Upper lobe of left lung (tissue), 6 donors: ENCODE measurements at regions not wholly inside any gene's neighbourhood (a gene's known extent, or its start where the extent isn't known, plus 50 kb on each side); places are given as distances from the start of the nearest gene placed in this dataset.

Experiments used
- ATAC-seq, 2 donors: fragments of 200-7000 bp; cut with Tn5 transposase; one replicate each; pipeline ENCODE4 v1.9.1; 2022; ENCODE audit warnings: mild to moderate bottlenecking in 2 of 2, moderate library complexity in 2 of 2; ENCODE audit not compliant: low FRiP score in 2 of 2
- DNase-seq, 2 donors: peaks; one replicate each; pipeline ENCODE4 v3.0.0-alpha.2; 2019 to 2020
- H3K27ac ChIP-seq, 4 donors: fragments of 200-600 bp; sonication (generic); one replicate each; pipeline ENCODE4 v1.5.1; 2016 to 2019
- H3K27me3 ChIP-seq, 4 donors: fragments of 200-600 bp; sonication (generic); one replicate each; pipeline ENCODE4 v1.5.1; 2017 to 2019
- H3K36me3 ChIP-seq, 4 donors: fragments of 200-600 bp; sonication (generic); one replicate each; pipeline ENCODE4 v1.5.1; 2016 to 2019
- H3K4me1 ChIP-seq, 4 donors: fragments of 200-600 bp; sonication (generic); one replicate each; pipeline ENCODE4 v1.5.1; 2018 to 2019
- H3K4me3 ChIP-seq, 4 donors: fragments of 200-600 bp; sonication (generic); one replicate each; pipeline ENCODE4 v1.5.1; 2017 to 2019; ENCODE audit warnings: mild to moderate bottlenecking in 2 of 4, moderate library complexity in 1 of 4
- H3K9me3 ChIP-seq, 4 donors: fragments of 200-600 bp; sonication (generic); one replicate each; pipeline ENCODE4 v1.5.1; 2018 to 2019
- CTCF ChIP-seq, 6 experiments: fragments of 450-650 bp in 4 of 6; fragments of 200-600 bp in 2 of 6; sonication (generic) in 2 of 6; IDR thresholded peaks; one replicate each; pipeline ENCODE4 v1.5.1; 2016 to 2019; ENCODE audit warnings: antibody characterized with exemption in 6 of 6
- EP300 ChIP-seq, 4 donors: sonication (generic); formaldehyde crosslinking; IDR thresholded peaks; one replicate each; pipeline ENCODE4 v1.5.1; 2017; ENCODE audit warnings: antibody characterized with exemption in 4 of 4, control low read depth in 2 of 4
- POLR2A ChIP-seq, 4 donors: fragments of 450-650 bp; IDR thresholded peaks; one replicate each; pipeline ENCODE4 v1.5.1; 2016 to 2017; ENCODE audit warnings: antibody characterized with exemption in 4 of 4, mild to moderate bottlenecking in 2 of 4
- POLR2AphosphoS5 ChIP-seq, 2 donors: sonication (generic); formaldehyde crosslinking; IDR thresholded peaks; one replicate each; pipeline ENCODE4 v1.5.1; 2017; ENCODE audit warnings: antibody characterized with exemption in 2 of 2
- WGBS, 2 donors: methylation state at CpG; one replicate each; pipeline ENCODE4 v1.1.5; 2017 to 2018; 5-methylcytosine and 5-hydroxymethylcytosine counted together
- donor health status: DM: no; HTN: no; CAD: no; lungs with moderate emphysema.
- donor health status: DM: no; HTN: yes; CAD: no; lungs with severe emphysema.

- DNase-seq, result no peak
- Histone ChIP-seq H3K27ac (no peak overlapping the region), H3K36me3 (no peaks in the 10 kb centered on the region), H3K4me1 (no peaks in the 10 kb centered on the region), H3K27me3 (no peaks in the 10 kb centered on the region), H3K4me3 (no peak overlapping the region), H3K9me3 (peaks cover 0 to 19% (median 7%) of the 10 kb centered on the region in 4 donors)
- no peak for ATAC-seq
- 59 to 61% methylated on average over 2 of the region's 2 CpGs for WGBS, 2 donors
- TF ChIP-seq POLR2A (IDR thresholded peaks at IDR 0.05), result no peak
- TF ChIP-seq EP300 (IDR thresholded peaks at IDR 0.05), result no peak
- no peak for TF ChIP-seq POLR2AphosphoS5 (IDR thresholded peaks at IDR 0.05)
- TF ChIP-seq CTCF (IDR thresholded peaks at IDR 0.05), result no peak
These were observed 454.6 kb upstream of the ARPP21 start for GRCh38 chr3:35184775-35185174.

GRCh38 chr3:35187908-35188307 is 451.4 kb upstream of the ARPP21 start:
- H3K36me3 ChIP-seq, result no peaks in the 10 kb centered on the region
- no peak overlapping the region for H3K4me3 ChIP-seq
- DNase-seq (no peak), ATAC-seq (no peak)
- no peak overlapping the region for H3K27ac ChIP-seq
- TF ChIP-seq EP300 (IDR thresholded peaks at IDR 0.05) (no peak), POLR2A (IDR thresholded peaks at IDR 0.05) (no peak), POLR2AphosphoS5 (IDR thresholded peaks at IDR 0.05) (no peak), CTCF (IDR thresholded peaks at IDR 0.05) (no peak)
- WGBS, 2 donors, result 69 to 87% methylated on average over 1 of the region's 1 CpG
- no peaks in the 10 kb centered on the region for H3K27me3 ChIP-seq
- no peaks in the 10 kb centered on the region for H3K9me3 ChIP-seq
- H3K4me1 ChIP-seq, result no peaks in the 10 kb centered on the region

DNA sequence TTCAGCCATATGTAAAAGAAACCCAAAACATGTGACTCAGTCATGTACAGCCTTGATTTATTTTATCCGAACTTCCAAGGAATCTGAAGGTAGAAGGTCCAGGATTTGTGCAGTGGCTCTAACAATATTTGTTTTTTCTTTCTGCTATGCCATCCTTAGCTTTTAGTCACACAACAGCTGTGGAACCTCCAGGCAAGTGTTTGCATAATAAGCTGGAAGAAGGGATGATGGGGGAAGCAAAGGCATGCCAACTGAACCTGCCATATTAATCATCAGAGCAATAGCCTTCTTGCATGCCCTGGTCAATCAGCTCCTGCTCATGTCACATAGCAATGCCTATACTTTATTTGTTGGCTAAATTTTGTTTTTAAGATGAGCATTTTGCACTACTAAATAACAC is 444.7 kb upstream of the ARPP21 start:
- no peaks in the 10 kb centered on the region for H3K9me3 ChIP-seq
- TF ChIP-seq POLR2A (IDR thresholded peaks at IDR 0.05) (no peak), CTCF (IDR thresholded peaks at IDR 0.05) (no peak), EP300 (IDR thresholded peaks at IDR 0.05) (no peak), POLR2AphosphoS5 (IDR thresholded peaks at IDR 0.05) (no peak)
- no peak overlapping the region for H3K4me3 ChIP-seq
- no peak overlapping the region for H3K27ac ChIP-seq
- H3K36me3 ChIP-seq, result no peaks in the 10 kb centered on the region
- WGBS, 2 donors, result 87 to 94% methylated on average over 1 of the region's 1 CpG
- DNase-seq, result no peak
- no peaks in the 10 kb centered on the region for H3K4me1 ChIP-seq
- no peak for ATAC-seq
- H3K27me3 ChIP-seq, result no peaks in the 10 kb centered on the region

DNA sequence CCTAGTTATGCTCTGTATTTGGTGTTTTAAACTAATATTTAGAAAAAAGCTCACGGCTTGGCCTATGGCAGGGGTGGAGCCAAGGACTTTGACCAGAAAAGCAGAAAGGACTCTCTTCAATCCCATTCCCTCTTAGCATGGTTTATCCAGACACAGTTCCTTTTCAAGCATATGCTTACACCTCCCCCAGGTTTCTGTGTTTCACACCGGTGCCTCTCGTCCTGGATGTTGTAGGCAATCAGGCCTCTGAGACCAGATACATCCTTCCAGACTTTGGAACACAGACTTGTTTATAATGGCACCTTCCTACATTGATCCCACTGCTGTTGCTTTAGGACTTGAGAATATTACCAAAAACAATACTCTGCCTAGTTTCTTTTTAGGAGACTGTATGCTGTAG is 440.5 kb upstream of the ARPP21 start:
- no peak for ATAC-seq
- 84 to 88% methylated on average over 3 of the region's 3 CpGs for WGBS, 2 donors
- H3K27ac ChIP-seq, result no peak overlapping the region
- TF ChIP-seq CTCF (IDR thresholded peaks at IDR 0.05), result no peak
- no peak for TF ChIP-seq POLR2AphosphoS5 (IDR thresholded peaks at IDR 0.05)
- TF ChIP-seq EP300 (IDR thresholded peaks at IDR 0.05), result no peak
- TF ChIP-seq POLR2A (IDR thresholded peaks at IDR 0.05), result no peak
- no peaks in the 10 kb centered on the region for H3K4me1 ChIP-seq
- DNase-seq, result no peak
- no peaks in the 10 kb centered on the region for H3K9me3 ChIP-seq
- no peaks in the 10 kb centered on the region for H3K36me3 ChIP-seq
- H3K4me3 ChIP-seq, result no peak overlapping the region
- no peaks in the 10 kb centered on the region for H3K27me3 ChIP-seq

- no peak for DNase-seq
- no peak for TF ChIP-seq EP300 (IDR thresholded peaks at IDR 0.05)
- no peaks in the 10 kb centered on the region for H3K36me3 ChIP-seq
- no peak overlapping the region for H3K27ac ChIP-seq
- H3K27me3 ChIP-seq, result no peaks in the 10 kb centered on the region
- no peak overlapping the region for H3K4me3 ChIP-seq
- no peaks in the 10 kb centered on the region for H3K4me1 ChIP-seq
- no peak for ATAC-seq
- no peaks in the 10 kb centered on the region for H3K9me3 ChIP-seq
These were observed 439.3 kb upstream of the ARPP21 start for GRCh38 chr3:35200056-35200455.
